HFFc6 (cell line): ENCODE measurements at regions not wholly inside any gene's neighbourhood (a gene's known extent, or its start where the extent isn't known, plus 50 kb on each side); places are given as distances from the start of the nearest gene placed in this dataset.

ENCODE experiments used
- DNase-seq: peaks from one replicate; pipeline ENCODE4 v3.0.0-alpha.2; 2018
- H3K27ac Mint-ChIP-seq: 2 replicates; pipeline ENCODE4 v1.8.0; 2020; ENCODE audit warnings: mild to moderate bottlenecking, mixed read lengths
- H3K27me3 Mint-ChIP-seq: 2 replicates; pipeline ENCODE4 v1.8.0; 2021; ENCODE audit warnings: mild to moderate bottlenecking, moderate library complexity, mixed read lengths; ENCODE audit not compliant: insufficient read depth
- H3K36me3 Mint-ChIP-seq: 2 replicates; pipeline ENCODE4 v1.8.0; 2021; ENCODE audit warnings: low read depth, mixed read lengths
- H3K4me1 Mint-ChIP-seq: 2 replicates; pipeline ENCODE4 v1.8.0; 2020; ENCODE audit warnings: low read depth, mixed read lengths
- H3K4me3 Mint-ChIP-seq: 2 replicates; pipeline ENCODE4 v1.8.0; 2020; ENCODE audit warnings: mild to moderate bottlenecking, moderate library complexity, mixed read lengths
- H3K9me3 Mint-ChIP-seq: 2 replicates; pipeline ENCODE4 v1.8.0; 2020; ENCODE audit warnings: mild to moderate bottlenecking, mixed read lengths
- TF ChIP-seq, protein P1 (sequence below): fragments of 200-600 bp; sonication (generic); IDR thresholded peaks from 2 replicates; pipeline ENCODE4 v1.5.0; 2021; ENCODE audit warnings: antibody characterized with exemption, mild to moderate bottlenecking

DNA sequence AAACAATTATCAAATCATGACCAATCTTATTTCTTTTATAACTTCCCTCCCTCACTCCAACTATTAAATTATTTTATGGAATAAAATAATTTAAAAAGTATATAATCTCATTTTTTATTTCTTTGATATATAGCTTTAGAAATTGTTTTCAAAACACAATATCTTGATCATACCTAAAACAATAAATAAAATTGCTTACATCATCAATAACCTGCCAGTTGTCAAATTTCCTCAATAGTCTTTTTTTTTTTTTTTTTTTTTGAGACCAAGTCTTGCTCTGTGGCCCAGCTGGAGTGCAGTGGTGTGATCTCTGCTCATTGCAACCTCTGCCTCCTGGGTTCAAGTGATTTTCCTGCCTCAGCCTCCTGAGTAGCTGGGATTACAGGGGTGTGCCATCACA is 60.1 kb upstream of the ELOVL5 start:
- TF ChIP-seq, protein P1, sequence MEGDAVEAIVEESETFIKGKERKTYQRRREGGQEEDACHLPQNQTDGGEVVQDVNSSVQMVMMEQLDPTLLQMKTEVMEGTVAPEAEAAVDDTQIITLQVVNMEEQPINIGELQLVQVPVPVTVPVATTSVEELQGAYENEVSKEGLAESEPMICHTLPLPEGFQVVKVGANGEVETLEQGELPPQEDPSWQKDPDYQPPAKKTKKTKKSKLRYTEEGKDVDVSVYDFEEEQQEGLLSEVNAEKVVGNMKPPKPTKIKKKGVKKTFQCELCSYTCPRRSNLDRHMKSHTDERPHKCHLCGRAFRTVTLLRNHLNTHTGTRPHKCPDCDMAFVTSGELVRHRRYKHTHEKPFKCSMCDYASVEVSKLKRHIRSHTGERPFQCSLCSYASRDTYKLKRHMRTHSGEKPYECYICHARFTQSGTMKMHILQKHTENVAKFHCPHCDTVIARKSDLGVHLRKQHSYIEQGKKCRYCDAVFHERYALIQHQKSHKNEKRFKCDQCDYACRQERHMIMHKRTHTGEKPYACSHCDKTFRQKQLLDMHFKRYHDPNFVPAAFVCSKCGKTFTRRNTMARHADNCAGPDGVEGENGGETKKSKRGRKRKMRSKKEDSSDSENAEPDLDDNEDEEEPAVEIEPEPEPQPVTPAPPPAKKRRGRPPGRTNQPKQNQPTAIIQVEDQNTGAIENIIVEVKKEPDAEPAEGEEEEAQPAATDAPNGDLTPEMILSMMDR, result no peak
- Mint-ChIP-seq H3K9me3 (no peaks in the 10 kb centered on the region), H3K36me3 (no peaks in the 10 kb centered on the region), H3K27ac (no peak overlapping the region), H3K4me1 (peaks cover 8% of the 10 kb centered on the region), H3K4me3 (no peak overlapping the region), H3K27me3 (peaks cover 5% of the 10 kb centered on the region)
- no peak for DNase-seq

DNA sequence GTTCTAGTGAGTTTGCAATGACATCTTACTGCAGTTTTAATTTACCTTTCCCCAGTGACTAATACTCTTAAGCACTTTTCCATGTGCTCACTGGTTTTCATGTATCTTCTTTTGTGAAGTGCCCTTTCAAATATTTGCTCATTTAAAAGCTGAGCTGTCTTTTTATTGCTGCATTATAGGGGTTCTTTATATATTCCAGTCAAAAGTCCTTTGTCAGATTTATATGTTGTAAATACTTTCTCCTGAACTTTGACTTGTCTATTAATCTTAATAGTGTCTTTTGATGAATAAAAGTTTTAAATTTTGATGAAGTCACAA is 50.2 kb upstream of the ELOVL5 start:
- H3K9me3 Mint-ChIP-seq, result no peaks in the 10 kb centered on the region
- no peak overlapping the region for H3K27ac Mint-ChIP-seq
- H3K4me3 Mint-ChIP-seq, result no peak overlapping the region
- no peaks in the 10 kb centered on the region for H3K36me3 Mint-ChIP-seq
- TF ChIP-seq, protein P1, result no peak
- H3K4me1 Mint-ChIP-seq, result no peaks in the 10 kb centered on the region
- peaks cover 12% of the 10 kb centered on the region for H3K27me3 Mint-ChIP-seq
- DNase-seq, result no peak

DNA sequence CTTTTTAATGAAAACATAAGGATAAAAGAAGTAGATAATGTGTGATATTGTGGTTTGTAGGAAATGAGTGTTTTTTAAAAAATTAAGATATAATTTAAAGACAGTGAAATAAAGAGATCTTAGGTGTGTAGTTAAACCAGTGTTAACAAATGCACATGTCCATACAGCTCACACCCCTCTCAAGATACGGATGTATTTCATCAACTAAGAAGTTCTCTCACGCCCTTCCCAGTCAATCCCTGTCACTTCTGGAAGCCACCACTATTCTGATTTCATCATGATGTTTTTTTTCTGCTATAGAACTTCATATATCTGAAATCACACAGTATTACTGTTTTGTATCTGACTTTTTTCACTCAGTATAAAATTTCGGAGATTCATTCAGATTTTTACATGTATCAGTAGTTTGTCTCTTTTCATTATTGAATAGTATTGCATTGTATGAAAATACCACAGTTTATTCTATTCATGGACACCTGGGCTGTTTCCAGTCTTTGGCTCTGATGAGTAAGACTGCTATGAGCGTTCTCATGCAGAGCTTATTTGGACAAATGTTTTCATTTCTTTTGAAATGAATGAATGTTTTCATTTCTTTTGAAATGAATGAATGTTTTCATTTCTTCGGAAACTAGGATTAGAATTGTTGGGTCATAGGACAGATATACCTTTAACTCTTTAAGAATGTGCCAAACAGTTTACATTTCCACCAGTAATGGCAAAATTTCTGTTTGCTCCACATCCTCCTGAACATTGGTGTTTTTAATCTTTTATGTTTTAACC is 49.7 kb upstream of the ELOVL5 start:
- H3K4me3 Mint-ChIP-seq, result no peak overlapping the region
- H3K27ac Mint-ChIP-seq, result no peak overlapping the region
- H3K36me3 Mint-ChIP-seq, result no peaks in the 10 kb centered on the region
- no peaks in the 10 kb centered on the region for H3K4me1 Mint-ChIP-seq
- H3K27me3 Mint-ChIP-seq, result peaks cover 8% of the 10 kb centered on the region
- no peak for DNase-seq
- TF ChIP-seq, protein P1, result no peak
- no peaks in the 10 kb centered on the region for H3K9me3 Mint-ChIP-seq
